ENCODE measurements at regions not wholly inside any gene's neighbourhood (a gene's known extent, or its start where the extent isn't known, plus 50 kb on each side); places are given as distances from the start of the nearest gene placed in this dataset.

DNA sequence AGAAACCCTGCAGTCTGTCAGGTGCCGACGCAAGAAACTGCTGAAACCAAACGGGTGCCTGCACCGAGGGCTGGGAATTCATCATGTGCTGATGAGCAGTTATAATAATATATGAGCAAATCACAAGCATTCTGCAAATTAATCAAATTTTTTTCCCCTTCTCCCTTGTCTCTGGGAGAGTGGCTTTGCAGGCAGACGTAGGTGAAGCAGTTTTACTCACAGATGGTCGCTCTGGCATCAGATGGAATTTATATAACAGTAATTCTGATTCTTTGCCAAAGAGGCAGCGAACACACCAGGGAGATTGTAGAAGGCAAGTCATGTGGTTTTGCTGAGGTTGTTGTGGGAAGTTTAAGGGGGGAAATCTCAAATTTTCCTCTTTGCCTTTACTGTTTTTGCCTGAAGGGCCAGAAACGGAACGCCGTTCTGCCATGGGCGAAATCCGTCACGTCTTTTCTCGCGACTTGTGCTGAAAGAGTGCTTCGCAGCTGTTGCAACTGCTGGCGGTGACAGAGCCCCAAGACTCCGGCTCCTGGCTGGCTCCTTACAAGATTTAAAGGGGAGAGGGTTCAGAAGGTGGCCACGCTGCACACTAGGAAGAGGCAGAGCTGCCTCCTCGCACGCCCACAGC lies 320.1 kb downstream of the ZNF536 start:
- ATAC-seq (no peak), DNase-seq (no peak)
- peak overlapping the region; percentile 19 for H3K4me3 ChIP-seq
- H3K27ac ChIP-seq = no peak overlapping the region
- peaks cover 19% of the 10 kb centered on the region for H3K27me3 ChIP-seq
- H3K4me1 ChIP-seq = no peaks in the 10 kb centered on the region
- TF ChIP-seq, protein P1, sequence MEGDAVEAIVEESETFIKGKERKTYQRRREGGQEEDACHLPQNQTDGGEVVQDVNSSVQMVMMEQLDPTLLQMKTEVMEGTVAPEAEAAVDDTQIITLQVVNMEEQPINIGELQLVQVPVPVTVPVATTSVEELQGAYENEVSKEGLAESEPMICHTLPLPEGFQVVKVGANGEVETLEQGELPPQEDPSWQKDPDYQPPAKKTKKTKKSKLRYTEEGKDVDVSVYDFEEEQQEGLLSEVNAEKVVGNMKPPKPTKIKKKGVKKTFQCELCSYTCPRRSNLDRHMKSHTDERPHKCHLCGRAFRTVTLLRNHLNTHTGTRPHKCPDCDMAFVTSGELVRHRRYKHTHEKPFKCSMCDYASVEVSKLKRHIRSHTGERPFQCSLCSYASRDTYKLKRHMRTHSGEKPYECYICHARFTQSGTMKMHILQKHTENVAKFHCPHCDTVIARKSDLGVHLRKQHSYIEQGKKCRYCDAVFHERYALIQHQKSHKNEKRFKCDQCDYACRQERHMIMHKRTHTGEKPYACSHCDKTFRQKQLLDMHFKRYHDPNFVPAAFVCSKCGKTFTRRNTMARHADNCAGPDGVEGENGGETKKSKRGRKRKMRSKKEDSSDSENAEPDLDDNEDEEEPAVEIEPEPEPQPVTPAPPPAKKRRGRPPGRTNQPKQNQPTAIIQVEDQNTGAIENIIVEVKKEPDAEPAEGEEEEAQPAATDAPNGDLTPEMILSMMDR (IDR thresholded peaks at IDR 0.05) = no peak
- H3K36me3 ChIP-seq = no peaks in the 10 kb centered on the region
- H3K9me3 ChIP-seq = no peaks in the 10 kb centered on the region
- intact Hi-C loops (cut with DNase I) = no loop called here

DNA sequence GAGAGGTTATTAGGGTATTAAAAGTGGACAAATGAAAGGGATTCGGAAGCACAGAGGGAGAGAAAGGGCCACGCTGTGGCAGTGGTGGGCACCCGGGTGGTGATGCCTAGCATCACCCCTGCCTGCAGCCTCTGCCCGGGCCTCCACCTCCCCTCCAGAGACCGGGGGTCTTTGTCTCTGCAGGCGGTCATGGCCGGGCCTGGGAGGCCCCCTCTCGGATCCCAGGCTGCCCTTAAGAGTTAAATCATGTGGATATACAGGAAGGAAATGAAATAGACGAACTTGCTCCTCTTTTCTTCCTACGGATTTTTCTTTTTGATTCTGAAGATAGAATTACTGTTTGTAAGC lies 319.6 kb downstream of the ZNF536 start:
- TF ChIP-seq, protein P1 (IDR thresholded peaks at IDR 0.05) = no peak
- Histone ChIP-seq H3K9me3 (no peaks in the 10 kb centered on the region), H3K27me3 (peaks cover 24% of the 10 kb centered on the region), H3K36me3 (no peaks in the 10 kb centered on the region), H3K4me3 (no peak overlapping the region), H3K4me1 (no peaks in the 10 kb centered on the region), H3K27ac (no peak overlapping the region)
- DNase-seq (no peak), ATAC-seq (no peak)
- intact Hi-C loops (cut with DNase I) = no loop called here

DNA sequence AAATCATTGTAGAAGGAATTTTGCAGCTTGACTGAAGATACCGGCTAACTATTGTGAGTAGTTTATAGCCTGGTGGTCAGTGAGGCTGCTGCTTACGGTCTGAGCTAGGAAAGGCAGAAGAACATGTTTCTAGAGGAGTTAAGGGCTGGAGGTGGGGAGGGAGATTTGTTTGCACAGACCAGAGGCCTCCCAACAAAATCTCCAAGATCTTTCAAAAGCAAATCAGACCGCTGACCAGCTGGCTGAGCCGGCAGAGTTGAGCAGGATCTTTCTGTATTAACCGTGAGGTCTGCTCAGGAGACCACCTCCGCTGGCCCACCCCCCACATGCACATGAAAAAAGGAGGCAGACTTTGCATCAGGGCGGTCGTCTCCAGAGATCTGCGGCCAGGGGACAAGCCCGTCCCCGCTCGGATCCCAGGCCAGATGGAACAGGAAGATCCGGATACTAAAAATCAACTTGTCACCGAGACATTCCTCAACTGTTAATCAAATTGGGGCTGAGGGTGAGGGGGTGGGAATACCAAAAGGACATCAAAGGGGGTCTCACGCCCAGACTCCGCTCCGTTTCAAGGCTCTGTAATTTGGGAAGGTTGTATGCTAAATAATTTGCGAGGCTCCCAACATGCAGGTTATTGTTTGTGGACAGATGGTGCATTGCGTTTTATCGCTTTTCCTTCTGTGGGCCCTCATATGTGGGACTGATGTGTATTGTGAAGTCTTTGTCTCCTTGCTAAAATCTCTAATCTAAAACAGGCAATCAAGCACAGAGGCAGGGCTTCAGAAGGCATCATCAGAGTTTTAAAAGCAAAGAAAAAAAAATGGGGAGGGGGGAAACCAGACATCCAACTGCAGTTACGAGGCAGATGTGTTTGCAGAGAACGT lies 319.0 kb downstream of the ZNF536 start:
- no peak overlapping the region for H3K4me3 ChIP-seq
- H3K27ac ChIP-seq = no peak overlapping the region
- H3K4me1 ChIP-seq = no peaks in the 10 kb centered on the region
- H3K27me3 ChIP-seq = peaks cover 30% of the 10 kb centered on the region
- DNase-seq (no peak), ATAC-seq (no peak)
- H3K36me3 ChIP-seq = no peaks in the 10 kb centered on the region
- H3K9me3 ChIP-seq = no peaks in the 10 kb centered on the region
- intact Hi-C loops (cut with DNase I) = no loop called here
- TF ChIP-seq, protein P1 (IDR thresholded peaks at IDR 0.05) = no peak

DNA sequence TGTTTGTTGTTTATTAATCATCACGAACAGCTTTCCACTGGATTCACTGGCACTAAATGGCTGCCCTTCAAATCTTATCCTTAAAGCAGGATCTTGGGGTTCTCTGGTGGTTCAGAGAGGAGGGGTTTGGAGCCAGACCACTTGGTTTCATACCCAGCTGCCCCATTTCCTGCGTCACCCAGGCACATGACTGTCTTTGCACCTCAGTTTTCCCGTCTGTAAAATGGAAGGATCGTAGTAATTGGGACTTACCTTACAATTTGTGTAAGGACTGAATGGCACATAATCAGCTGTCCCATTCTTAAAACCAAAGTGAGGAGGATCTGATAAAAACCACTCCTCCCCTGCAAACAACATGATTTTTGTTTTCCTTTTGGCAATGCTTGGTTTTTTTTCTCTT lies 318.3 kb downstream of the ZNF536 start:
- Histone ChIP-seq H3K27me3 (peaks cover 34% of the 10 kb centered on the region), H3K9me3 (no peaks in the 10 kb centered on the region), H3K27ac (no peak overlapping the region), H3K4me3 (no peak overlapping the region), H3K4me1 (no peaks in the 10 kb centered on the region), H3K36me3 (no peaks in the 10 kb centered on the region)
- DNase-seq (no peak), ATAC-seq (no peak)
- TF ChIP-seq, protein P1 (IDR thresholded peaks at IDR 0.05) = no peak
- intact Hi-C loops (cut with DNase I) = no loop called here

DNA sequence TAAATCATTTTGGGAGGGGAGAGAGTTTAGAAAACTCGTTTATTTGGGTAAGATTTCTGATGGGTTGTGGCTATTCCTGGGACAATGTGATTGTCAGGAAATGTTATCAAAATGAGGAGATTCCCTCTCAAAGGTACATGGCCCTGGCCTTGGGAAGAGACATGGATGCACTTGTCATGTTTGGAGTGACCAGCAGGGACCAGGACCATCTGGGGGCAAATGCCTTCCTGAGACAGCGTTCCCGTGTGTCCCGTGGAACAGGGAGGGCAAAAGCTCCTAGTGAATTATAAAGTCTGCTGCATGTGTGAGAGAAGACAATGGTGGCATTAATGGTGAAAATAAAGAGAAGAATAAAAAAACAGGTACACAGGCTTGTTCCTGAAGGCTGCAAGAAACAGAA lies 317.3 kb downstream of the ZNF536 start:
- no peak overlapping the region for H3K4me3 ChIP-seq
- H3K27ac ChIP-seq = no peak overlapping the region
- TF ChIP-seq, protein P1 (IDR thresholded peaks at IDR 0.05) = no peak
- DNase-seq (no peak), ATAC-seq (no peak)
- peaks cover 37% of the 10 kb centered on the region for H3K27me3 ChIP-seq
- H3K9me3 ChIP-seq = no peaks in the 10 kb centered on the region
- H3K4me1 ChIP-seq = no peaks in the 10 kb centered on the region
- intact Hi-C loops (cut with DNase I) = loop anchor here (10.0 kb wide), 1 partner anchor 1535 kb away; no protein-coding TSS in a partner anchor
- no peaks in the 10 kb centered on the region for H3K36me3 ChIP-seq
